HG02870 (cell line): ENCODE measurements at regions not wholly inside any gene's neighbourhood (a gene's known extent, or its start where the extent isn't known, plus 50 kb on each side); places are given as distances from the start of the nearest gene placed in this dataset.
"Not testable (repeated sequence)": the region's sequence is repeated elsewhere in the genome, so short reads cannot be mapped to it uniquely, and the experiment has no call there.

Source experiments
- ATAC-seq: cut with Tn5 transposase; IDR thresholded peaks from one replicate; pipeline ENCODE4 v1.9.1; 2021; ENCODE audit warnings: mild to moderate bottlenecking, moderate library complexity; ENCODE audit not compliant: unreplicated experiment

- no peak for ATAC-seq
These were observed 108.5 kb downstream of the KCNK1 start for GRCh38 chr1:233722212-233722979.

DNA sequence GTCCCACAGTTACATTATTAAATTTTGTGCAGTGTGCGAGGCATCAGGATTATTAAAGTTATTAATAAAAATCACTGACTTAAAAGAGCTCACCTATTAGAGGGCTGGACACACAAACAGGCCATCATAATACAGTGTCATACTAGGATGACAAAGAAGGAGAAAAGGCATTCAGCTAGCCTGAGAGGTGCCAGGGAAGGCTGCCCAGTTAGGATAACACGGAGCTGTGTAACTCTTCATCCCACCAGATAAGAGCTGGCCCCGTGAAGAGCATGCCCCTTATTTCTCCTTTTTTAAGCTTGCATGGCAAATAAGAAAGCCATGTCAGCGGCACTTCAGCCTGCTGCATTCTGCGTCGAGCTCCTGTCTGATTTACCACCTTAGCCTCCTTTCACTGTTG is 109.5 kb downstream of the KCNK1 start:
- ATAC-seq, result no peak

DNA sequence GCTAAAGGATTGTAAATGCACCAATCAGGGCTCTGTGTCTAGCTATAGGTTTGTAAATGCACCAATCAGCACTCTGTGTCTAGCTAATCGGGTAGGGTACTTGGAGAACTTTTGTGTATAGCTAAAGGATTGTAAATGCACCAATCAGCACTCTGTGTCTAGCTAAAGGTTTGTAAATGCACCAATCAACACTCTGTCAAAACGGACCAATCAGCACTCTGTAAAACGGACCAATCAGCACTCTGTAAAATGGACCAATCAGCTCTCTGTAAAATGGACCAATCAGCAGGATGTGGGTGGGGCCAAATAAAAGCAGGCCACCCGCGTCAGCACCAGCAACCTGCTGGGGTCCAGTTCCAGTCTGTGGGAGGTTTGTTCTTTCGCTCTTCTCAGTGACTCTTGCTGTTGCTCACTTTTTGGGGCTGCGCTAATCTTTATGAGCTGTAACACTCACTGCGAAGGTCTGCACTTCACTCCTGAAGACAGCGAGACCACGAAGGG is 110.3 kb downstream of the KCNK1 start:
- not testable (repeated sequence) for ATAC-seq

GRCh38 chr1:233725423-233725822 is 111.5 kb downstream of the KCNK1 start:
- ATAC-seq, result no peak

DNA sequence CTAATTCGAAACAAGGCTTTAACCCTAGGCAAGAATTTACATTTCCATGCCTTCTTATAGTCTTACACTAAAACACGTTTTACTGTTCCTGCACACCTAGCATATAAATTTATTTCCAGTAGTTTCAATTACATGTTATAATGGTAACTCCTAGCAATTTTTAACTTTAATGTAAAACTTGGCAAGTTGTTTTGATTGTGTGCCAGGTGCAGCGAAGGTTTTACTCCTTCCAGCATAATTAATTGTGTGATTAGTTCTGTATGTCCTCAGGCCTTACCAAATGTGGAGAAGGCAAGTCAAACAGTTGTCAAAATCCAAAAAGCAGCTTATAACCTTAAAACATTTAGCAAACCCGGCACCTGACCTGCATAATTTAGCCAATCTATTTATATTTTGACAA is 114.8 kb downstream of the KCNK1 start:
- no peak for ATAC-seq

- no peak for ATAC-seq
These were observed 116.5 kb downstream of the KCNK1 start for GRCh38 chr1:233730380-233730779.

- no peak for ATAC-seq
These were observed 116.9 kb downstream of the KCNK1 start for GRCh38 chr1:233730809-233731208.

GRCh38 chr1:233732206-233732605 is 118.3 kb downstream of the KCNK1 start:
- ATAC-seq, result no peak

GRCh38 chr1:233734456-233734855 is 120.5 kb downstream of the KCNK1 start:
- ATAC-seq, result no peak

DNA sequence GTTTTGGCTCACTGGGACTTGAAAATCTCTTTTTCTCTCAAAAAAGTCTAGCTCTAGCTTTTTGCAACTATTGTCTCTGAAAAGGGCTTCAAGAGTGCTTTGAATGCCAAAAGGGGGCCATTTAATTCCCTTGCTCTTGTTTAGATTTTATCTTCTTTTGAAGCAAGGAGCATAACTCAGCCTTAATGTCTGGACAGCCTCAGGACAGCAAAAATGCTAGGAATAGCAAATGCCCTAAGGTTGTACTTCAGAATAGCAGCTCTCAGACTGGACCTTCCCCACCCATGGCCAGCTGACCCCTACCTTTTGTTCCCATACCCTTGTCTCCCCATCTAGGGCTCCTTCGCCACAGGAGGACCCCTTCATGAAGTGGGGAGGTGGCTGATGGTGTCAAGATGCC is 121.4 kb downstream of the KCNK1 start:
- no peak for ATAC-seq

GRCh38 chr1:233735847-233736246 is 121.9 kb downstream of the KCNK1 start:
- ATAC-seq, result no peak

DNA sequence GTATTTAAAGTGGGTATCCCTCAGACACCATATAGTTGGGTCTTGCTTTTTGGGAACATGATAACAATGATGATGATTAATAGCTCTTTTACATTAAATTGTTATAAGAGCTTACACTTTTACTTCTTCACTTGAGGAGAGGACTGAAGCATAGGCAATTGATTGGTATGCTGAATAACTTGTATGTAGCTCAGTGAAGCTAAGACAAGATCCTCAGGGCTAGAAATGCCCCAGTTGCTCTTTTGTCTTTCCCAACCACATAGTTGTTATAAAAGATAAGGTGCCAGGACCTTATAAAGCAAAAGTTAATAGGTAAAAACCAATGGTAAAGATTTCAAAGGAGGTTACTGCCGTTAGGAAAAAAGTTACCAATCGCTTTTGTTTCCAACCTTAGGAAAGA is 123.4 kb downstream of the KCNK1 start:
- no peak for ATAC-seq

DNA sequence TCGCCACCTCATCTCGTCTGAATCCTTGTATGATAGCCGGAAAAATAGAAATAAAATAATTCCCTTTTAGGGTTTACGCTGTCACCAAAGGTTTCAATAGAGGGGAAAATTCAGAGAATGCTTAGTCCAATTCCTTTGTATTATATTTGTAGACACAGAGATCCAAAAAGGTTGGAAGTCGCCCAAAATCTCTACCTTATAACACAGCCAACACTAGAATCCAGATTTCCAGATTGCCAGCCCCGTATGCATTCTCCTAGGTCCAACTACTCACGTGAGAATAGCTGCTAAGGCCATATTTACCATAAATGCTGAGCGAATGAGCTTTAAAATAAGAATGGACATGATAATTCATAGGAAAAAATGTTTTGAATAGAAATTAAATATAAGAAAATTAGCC is 124.5 kb downstream of the KCNK1 start:
- ATAC-seq, result no peak

- ATAC-seq, result no peak
These were observed 124.9 kb downstream of the KCNK1 start for GRCh38 chr1:233738850-233739249.

- ATAC-seq, result no peak
These were observed 131.0 kb downstream of the KCNK1 start for GRCh38 chr1:233744779-233745513.

GRCh38 chr1:233750139-233750538 is 136.2 kb downstream of the KCNK1 start:
- ATAC-seq, result no peak

- no peak for ATAC-seq
These were observed 144.8 kb upstream of the SLC35F3 start for GRCh38 chr1:233759665-233760064.

- not testable (repeated sequence) for ATAC-seq
These were observed 140.2 kb upstream of the SLC35F3 start for GRCh38 chr1:233764304-233764703.

DNA sequence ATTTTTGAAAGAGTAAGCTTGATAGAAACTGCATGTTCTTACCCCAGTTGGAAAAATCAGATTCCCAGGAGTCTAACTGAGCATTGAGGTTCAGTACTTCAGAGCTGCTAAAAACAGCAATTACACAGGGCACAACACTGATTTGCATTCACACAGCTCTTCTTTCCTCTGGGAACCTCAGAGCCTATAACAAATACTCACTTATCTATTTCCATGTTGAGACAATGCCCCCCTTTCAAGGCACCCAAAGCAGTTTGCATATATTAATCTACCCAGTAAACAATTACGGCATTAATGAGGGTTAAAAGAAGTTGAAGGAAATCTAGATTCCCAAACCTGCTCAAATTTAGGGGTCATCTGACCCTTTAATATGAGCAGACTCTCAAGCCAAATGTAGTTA is 126.9 kb upstream of the SLC35F3 start:
- ATAC-seq, result no peak

- no peak for ATAC-seq
These were observed 124.4 kb upstream of the SLC35F3 start for GRCh38 chr1:233780049-233780448.

- no peak for ATAC-seq
These were observed 121.4 kb upstream of the SLC35F3 start for GRCh38 chr1:233782937-233783586.

GRCh38 chr1:233787599-233787998 is 116.9 kb upstream of the SLC35F3 start:
- no peak for ATAC-seq
